ENCODE measurements at regions not wholly inside any gene's neighbourhood (a gene's known extent, or its start where the extent isn't known, plus 50 kb on each side); places are given as distances from the start of the nearest gene placed in this dataset.

- WGBS (ENCODE audit: insufficient coverage) = no CpG with 5 or more reads among the region's 1 CpG
- no peaks in the 10 kb centered on the region for H3K4me1 ChIP-seq (ENCODE audit: control extremely low read depth in 1 of 4, control insufficient read depth in 4 of 4, insufficient read depth in 4 of 4, low read length in 3 of 4)
- H3K27me3 ChIP-seq (replicated peaks in 2 of 5; ENCODE audit: control insufficient read depth in 4 of 5, insufficient read depth in 5 of 5, low read length in 4 of 5) = no peaks in the 10 kb centered on the region
- no peak for DNase-seq
- ChIA-PET CTCF (interaction anchor here (2.5 kb wide), 1 partner anchor 17 kb away, joined by 8 read pairs; no protein-coding TSS in a partner anchor), POLR2A (no interaction called here)
- no peak overlapping the region for H3K4me3 ChIP-seq (ENCODE audit: control insufficient read depth in 1 of 7, extremely low read depth in 1 of 7, insufficient read depth in 4 of 7, low read depth in 2 of 7, low read length in 6 of 7)
- peaks cover 0 to 4% (median 0%) of the 10 kb centered on the region in 5 experiments for H3K9me3 ChIP-seq (ENCODE audit: control extremely low read depth in 1 of 5, control insufficient read depth in 4 of 5, insufficient read depth in 2 of 5, low read depth in 1 of 5, low read length in 4 of 5)
- H3K27ac ChIP-seq (ENCODE audit: insufficient read depth in 1 of 2, low read depth in 1 of 2, low read length in 2 of 2, poor library complexity in 1 of 2, severe bottlenecking in 2 of 2) = no peak overlapping the region
- H3K36me3 ChIP-seq (ENCODE audit: control insufficient read depth in 4 of 4, insufficient read depth in 4 of 4, low read length in 3 of 4) = no peaks in the 10 kb centered on the region
Measured at GRCh38 chr11:32280339-32280738, 155.0 kb downstream of the WT1 start.

- no CpG with 5 or more reads among the region's 1 CpG for WGBS (ENCODE audit: insufficient coverage)
- Histone ChIP-seq H3K27ac (ENCODE audit: insufficient read depth in 1 of 2, low read depth in 1 of 2, low read length in 2 of 2, poor library complexity in 1 of 2, severe bottlenecking in 2 of 2) (no peak overlapping the region), H3K9me3 (ENCODE audit: control extremely low read depth in 1 of 5, control insufficient read depth in 4 of 5, insufficient read depth in 2 of 5, low read depth in 1 of 5, low read length in 4 of 5) (peaks cover 0 to 2% (median 1%) of the 10 kb centered on the region in 5 experiments), H3K27me3 (replicated peaks in 2 of 5; ENCODE audit: control insufficient read depth in 4 of 5, insufficient read depth in 5 of 5, low read length in 4 of 5) (peaks cover 0 to 5% (median 0%) of the 10 kb centered on the region in 5 experiments), H3K36me3 (ENCODE audit: control insufficient read depth in 4 of 4, insufficient read depth in 4 of 4, low read length in 3 of 4) (no peaks in the 10 kb centered on the region), H3K4me1 (ENCODE audit: control extremely low read depth in 1 of 4, control insufficient read depth in 4 of 4, insufficient read depth in 4 of 4, low read length in 3 of 4) (no peaks in the 10 kb centered on the region), H3K4me3 (ENCODE audit: control insufficient read depth in 1 of 7, extremely low read depth in 1 of 7, insufficient read depth in 4 of 7, low read depth in 2 of 7, low read length in 6 of 7) (no peak overlapping the region)
- ChIA-PET CTCF (interaction anchor here (1.0 to 1.8 kb wide), 4 partner anchors 10 to 15 kb away, joined by 3 to 6 read pairs (median 4); no protein-coding TSS in a partner anchor), POLR2A (no interaction called here)
- no peak for DNase-seq
Measured at GRCh38 chr11:32288276-32288675, 147.1 kb downstream of the WT1 start.

- H3K36me3 ChIP-seq (ENCODE audit: control insufficient read depth in 4 of 4, insufficient read depth in 4 of 4, low read length in 3 of 4) = no peaks in the 10 kb centered on the region
- POLR2A ChIA-PET = no interaction called here
- no peak overlapping the region for H3K4me3 ChIP-seq (ENCODE audit: control insufficient read depth in 1 of 7, extremely low read depth in 1 of 7, insufficient read depth in 4 of 7, low read depth in 2 of 7, low read length in 6 of 7)
- CTCF ChIA-PET = interaction anchor here (1.2 to 1.8 kb wide), 2 partner anchors 8 to 13 kb away, joined by 5 to 6 read pairs; no protein-coding TSS in a partner anchor
- peaks cover 0 to 5% (median 0%) of the 10 kb centered on the region in 5 experiments for H3K27me3 ChIP-seq (replicated peaks in 2 of 5; ENCODE audit: control insufficient read depth in 4 of 5, insufficient read depth in 5 of 5, low read length in 4 of 5)
- H3K4me1 ChIP-seq (ENCODE audit: control extremely low read depth in 1 of 4, control insufficient read depth in 4 of 4, insufficient read depth in 4 of 4, low read length in 3 of 4) = no peaks in the 10 kb centered on the region
- WGBS (ENCODE audit: insufficient coverage) = 94% methylated on average over 4 of the region's 5 CpGs
- no peak for DNase-seq
- no peak overlapping the region for H3K27ac ChIP-seq (ENCODE audit: insufficient read depth in 1 of 2, low read depth in 1 of 2, low read length in 2 of 2, poor library complexity in 1 of 2, severe bottlenecking in 2 of 2)
- H3K9me3 ChIP-seq (ENCODE audit: control extremely low read depth in 1 of 5, control insufficient read depth in 4 of 5, insufficient read depth in 2 of 5, low read depth in 1 of 5, low read length in 4 of 5) = peaks cover 0 to 3% (median 0%) of the 10 kb centered on the region in 5 experiments
Measured at GRCh38 chr11:32289701-32290100, 145.6 kb downstream of the WT1 start.

- 97% methylated on average over 3 of the region's 3 CpGs for WGBS (ENCODE audit: insufficient coverage)
- Histone ChIP-seq H3K4me3 (ENCODE audit: control insufficient read depth in 1 of 7, extremely low read depth in 1 of 7, insufficient read depth in 4 of 7, low read depth in 2 of 7, low read length in 6 of 7) (no peak overlapping the region), H3K4me1 (ENCODE audit: control extremely low read depth in 1 of 4, control insufficient read depth in 4 of 4, insufficient read depth in 4 of 4, low read length in 3 of 4) (peaks cover 0 to 1% (median 0%) of the 10 kb centered on the region in 4 experiments), H3K36me3 (ENCODE audit: control insufficient read depth in 4 of 4, insufficient read depth in 4 of 4, low read length in 3 of 4) (no peaks in the 10 kb centered on the region), H3K27ac (ENCODE audit: insufficient read depth in 1 of 2, low read depth in 1 of 2, low read length in 2 of 2, poor library complexity in 1 of 2, severe bottlenecking in 2 of 2) (no peak overlapping the region), H3K9me3 (ENCODE audit: control extremely low read depth in 1 of 5, control insufficient read depth in 4 of 5, insufficient read depth in 2 of 5, low read depth in 1 of 5, low read length in 4 of 5) (peaks cover 0 to 3% (median 0%) of the 10 kb centered on the region in 5 experiments), H3K27me3 (replicated peaks in 2 of 5; ENCODE audit: control insufficient read depth in 4 of 5, insufficient read depth in 5 of 5, low read length in 4 of 5) (peaks cover 0 to 5% (median 0%) of the 10 kb centered on the region in 5 experiments)
- POLR2A ChIA-PET = no interaction called here
- DNase-seq = no peak
- CTCF ChIA-PET = no interaction called here
Measured at GRCh38 chr11:32290783-32291182, 144.6 kb downstream of the WT1 start.

- POLR2A ChIA-PET = interaction anchor here (0.6 kb wide), 1 partner anchor 214 kb away, joined by 3 read pairs; no protein-coding TSS in a partner anchor
- H3K4me1 ChIP-seq (ENCODE audit: control extremely low read depth in 1 of 4, control insufficient read depth in 4 of 4, insufficient read depth in 4 of 4, low read length in 3 of 4) = peaks cover 0 to 8% (median 0%) of the 10 kb centered on the region in 4 experiments
- H3K27ac ChIP-seq (ENCODE audit: insufficient read depth in 1 of 2, low read depth in 1 of 2, low read length in 2 of 2, poor library complexity in 1 of 2, severe bottlenecking in 2 of 2) = no peak overlapping the region
- no peak overlapping the region for H3K4me3 ChIP-seq (ENCODE audit: control insufficient read depth in 1 of 7, extremely low read depth in 1 of 7, insufficient read depth in 4 of 7, low read depth in 2 of 7, low read length in 6 of 7)
- H3K36me3 ChIP-seq (ENCODE audit: control insufficient read depth in 4 of 4, insufficient read depth in 4 of 4, low read length in 3 of 4) = no peaks in the 10 kb centered on the region
- no peaks in the 10 kb centered on the region for H3K27me3 ChIP-seq (replicated peaks in 2 of 5; ENCODE audit: control insufficient read depth in 4 of 5, insufficient read depth in 5 of 5, low read length in 4 of 5)
- 100% methylated on average over 1 of the region's 4 CpGs for whole genome bisulfite sequencing (ENCODE audit: insufficient coverage)
- CTCF ChIA-PET = interaction anchor here (0.7 to 3.2 kb wide), 15 partner anchors 9 to 1195 kb away, joined by 3 to 14 read pairs (median 3); no protein-coding TSS in a partner anchor
- H3K9me3 ChIP-seq (ENCODE audit: control extremely low read depth in 1 of 5, control insufficient read depth in 4 of 5, insufficient read depth in 2 of 5, low read depth in 1 of 5, low read length in 4 of 5) = peaks cover 0 to 3% (median 0%) of the 10 kb centered on the region in 5 experiments
- DNase-seq = peak; percentile 37 to 54 (median 53)
Measured at GRCh38 chr11:32297611-32298011, 137.7 kb downstream of the WT1 start.

- CTCF ChIA-PET = interaction anchor here (0.7 to 6.2 kb wide), 6 partner anchors 9 to 1201 kb away, joined by 3 to 33 read pairs (median 4); no protein-coding TSS in a partner anchor
- no peak for DNase-seq
Measured at GRCh38 chr11:32302826-32303225, 132.5 kb downstream of the WT1 start.

GRCh38 chr11:32304521-32304920 lies 130.8 kb downstream of the WT1 start:
- Histone ChIP-seq H3K27me3 (replicated peaks in 2 of 5; ENCODE audit: control insufficient read depth in 4 of 5, insufficient read depth in 5 of 5, low read length in 4 of 5) (peaks cover 0 to 2% (median 0%) of the 10 kb centered on the region in 5 experiments), H3K4me1 (ENCODE audit: control extremely low read depth in 1 of 4, control insufficient read depth in 4 of 4, insufficient read depth in 4 of 4, low read length in 3 of 4) (no peaks in the 10 kb centered on the region), H3K36me3 (ENCODE audit: control insufficient read depth in 4 of 4, insufficient read depth in 4 of 4, low read length in 3 of 4) (no peaks in the 10 kb centered on the region), H3K9me3 (ENCODE audit: control extremely low read depth in 1 of 5, control insufficient read depth in 4 of 5, insufficient read depth in 2 of 5, low read depth in 1 of 5, low read length in 4 of 5) (no peaks in the 10 kb centered on the region), H3K27ac (ENCODE audit: insufficient read depth in 1 of 2, low read depth in 1 of 2, low read length in 2 of 2, poor library complexity in 1 of 2, severe bottlenecking in 2 of 2) (no peak overlapping the region), H3K4me3 (ENCODE audit: control insufficient read depth in 1 of 7, extremely low read depth in 1 of 7, insufficient read depth in 4 of 7, low read depth in 2 of 7, low read length in 6 of 7) (no peak overlapping the region)
- no peak for DNase-seq
- 80% methylated on average over 1 of the region's 2 CpGs for WGBS (ENCODE audit: insufficient coverage)
- ChIA-PET POLR2A (no interaction called here), CTCF (interaction anchor here (0.8 to 6.2 kb wide), 4 partner anchors 9 to 458 kb away, joined by 3 to 33 read pairs (median 4); no protein-coding TSS in a partner anchor)

More at GRCh38 chr11:32302826-32303225, 132.5 kb downstream of the WT1 start:
- Histone ChIP-seq H3K4me3 (ENCODE audit: control insufficient read depth in 1 of 7, extremely low read depth in 1 of 7, insufficient read depth in 4 of 7, low read depth in 2 of 7, low read length in 6 of 7) (no peak overlapping the region), H3K27me3 (replicated peaks in 2 of 5; ENCODE audit: control insufficient read depth in 4 of 5, insufficient read depth in 5 of 5, low read length in 4 of 5) (peaks cover 0 to 2% (median 0%) of the 10 kb centered on the region in 5 experiments), H3K27ac (ENCODE audit: insufficient read depth in 1 of 2, low read depth in 1 of 2, low read length in 2 of 2, poor library complexity in 1 of 2, severe bottlenecking in 2 of 2) (no peak overlapping the region), H3K4me1 (ENCODE audit: control extremely low read depth in 1 of 4, control insufficient read depth in 4 of 4, insufficient read depth in 4 of 4, low read length in 3 of 4) (no peaks in the 10 kb centered on the region), H3K9me3 (ENCODE audit: control extremely low read depth in 1 of 5, control insufficient read depth in 4 of 5, insufficient read depth in 2 of 5, low read depth in 1 of 5, low read length in 4 of 5) (no peaks in the 10 kb centered on the region), H3K36me3 (ENCODE audit: control insufficient read depth in 4 of 4, insufficient read depth in 4 of 4, low read length in 3 of 4) (no peaks in the 10 kb centered on the region)
- 94% methylated on average over 3 of the region's 4 CpGs for WGBS (ENCODE audit: insufficient coverage)
- POLR2A ChIA-PET = no interaction called here

Data from common myeloid progenitor, CD34-positive (primary cell).